HEK293T (cell line): ENCODE measurements at regions not wholly inside any gene's neighbourhood (a gene's known extent, or its start where the extent isn't known, plus 50 kb on each side); places are given as distances from the start of the nearest gene placed in this dataset.

ENCODE experiments used
- CTCF ChIA-PET: fragments of 350-600 bp; formaldehyde crosslinking; extraction: SDS; loops from one replicate; lab custom pipeline; 2021; ENCODE audit warnings: antibody characterized with exemption, inconsistent platforms; lab: Yijun Ruan, JAX
- POLR2A ChIA-PET: fragments of 350-600 bp; formaldehyde crosslinking; extraction: SDS; loops from one replicate; lab custom pipeline; 2020; ENCODE audit warnings: antibody characterized with exemption, inconsistent platforms; lab: Yijun Ruan, JAX
- DNase-seq: peaks from one replicate; pipeline ENCODE4 v3.0.0; 2012; ENCODE audit warnings: mixed read lengths; ENCODE audit errors: extremely low spot score
- ARNT ChIP-seq: fragments of 450-650 bp; IDR thresholded peaks from 2 replicates; pipeline ENCODE4 v1.6.1; 2017; ENCODE audit warnings: mild to moderate bottlenecking
- BHLHE40 ChIP-seq: fragments of 450-650 bp; IDR thresholded peaks from 2 replicates; pipeline ENCODE4 v1.6.1; 2016; ENCODE audit warnings: mild to moderate bottlenecking, moderate library complexity, borderline replicate concordance
- CTBP1 ChIP-seq: fragments of 450-650 bp; IDR thresholded peaks from 2 replicates; pipeline ENCODE4 v1.6.1; 2016; ENCODE audit warnings: borderline replicate concordance
- ELF4 ChIP-seq: fragments of 450-650 bp; IDR thresholded peaks from 2 replicates; pipeline ENCODE4 v1.6.1; 2017; ENCODE audit warnings: antibody characterized with exemption
- FOXA1 ChIP-seq: fragments of 450-650 bp; IDR thresholded peaks from 2 replicates; pipeline ENCODE4 v1.6.1; 2016; ENCODE audit warnings: mild to moderate bottlenecking
- FOXK2 ChIP-seq: fragments of 450-650 bp; IDR thresholded peaks from 2 replicates; pipeline ENCODE4 v1.6.1; 2016; ENCODE audit warnings: mild to moderate bottlenecking
- FOXM1 ChIP-seq: fragments of 450-650 bp; IDR thresholded peaks from 2 replicates; pipeline ENCODE4 v1.6.1; 2017; ENCODE audit warnings: mild to moderate bottlenecking, borderline replicate concordance
- HDGF ChIP-seq: fragments of 450-650 bp; IDR thresholded peaks from 2 replicates; pipeline ENCODE4 v1.6.1; 2017; ENCODE audit warnings: antibody characterized with exemption, borderline replicate concordance
- L3MBTL2 ChIP-seq: fragments of 450-650 bp; conservative IDR thresholded peaks from 2 replicates; pipeline ENCODE4 v1.6.1; 2016; ENCODE audit warnings: mild to moderate bottlenecking
- LEF1 ChIP-seq: fragments of 450-650 bp; IDR thresholded peaks from 2 replicates; pipeline ENCODE4 v1.6.1; 2017; ENCODE audit warnings: mild to moderate bottlenecking, borderline replicate concordance
- NFRKB ChIP-seq: fragments of 450-650 bp; IDR thresholded peaks from 2 replicates; pipeline ENCODE4 v1.6.1; 2016; ENCODE audit warnings: mild to moderate bottlenecking, moderate library complexity
- PKNOX1 ChIP-seq: fragments of 450-650 bp; IDR thresholded peaks from 2 replicates; pipeline ENCODE4 v1.6.1; 2016
- SP1 ChIP-seq: fragments of 450-650 bp; IDR thresholded peaks from 2 replicates; pipeline ENCODE4 v1.6.1; 2017
- SUZ12 ChIP-seq: fragments of 450-650 bp; IDR thresholded peaks from 2 replicates; pipeline ENCODE4 v1.6.1; 2016; ENCODE audit warnings: mild to moderate bottlenecking
- TARDBP ChIP-seq: fragments of 450-650 bp; IDR thresholded peaks from 2 replicates; pipeline ENCODE4 v1.6.1; 2016
- ZNF384 ChIP-seq: fragments of 450-650 bp; IDR thresholded peaks from 2 replicates; pipeline ENCODE4 v1.6.1; 2016

DNA sequence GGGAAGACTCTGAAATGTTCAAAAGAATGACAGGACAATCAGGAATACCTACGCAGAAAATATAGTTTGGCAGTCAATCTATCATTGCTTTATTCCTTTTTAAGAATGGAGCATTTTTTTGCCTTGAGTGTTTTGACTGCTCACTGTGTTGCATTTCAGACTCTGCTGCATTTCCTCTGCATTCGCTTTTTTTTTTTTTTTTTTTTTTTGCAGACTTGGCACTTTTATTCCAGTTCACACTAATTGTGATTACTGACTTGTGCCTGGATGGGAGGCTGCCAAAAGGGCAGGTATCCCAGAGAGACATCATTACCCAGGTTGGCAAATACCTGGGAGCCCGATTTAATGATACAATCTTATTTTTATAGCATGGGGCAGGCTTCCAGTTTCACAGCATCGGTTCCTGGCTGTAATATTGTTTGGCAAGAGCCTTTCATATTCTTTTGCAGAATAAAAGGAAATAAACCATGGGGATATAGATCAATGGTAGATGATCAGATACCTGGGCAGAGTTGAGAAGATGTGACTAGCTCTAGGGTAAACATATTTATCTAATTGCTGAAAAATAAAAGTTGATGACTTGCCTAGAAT lies 1132.6 kb downstream of the MAT2B start:
- POLR2A ChIA-PET: no interaction called here

GRCh38 chr5:164649266-164649665 lies 1143.8 kb downstream of the MAT2B start:
- no peak for DNase-seq
- CTCF ChIA-PET: no interaction called here
- POLR2A ChIA-PET: no interaction called here
- no peak; the same call in 1 of the 2 replicates for TF ChIP-seq PKNOX1
- TF ChIP-seq ELF4: no peak
- TF ChIP-seq FOXK2: no peak
- TF ChIP-seq L3MBTL2: no peak
- no peak for TF ChIP-seq ZNF384
- TF ChIP-seq HDGF: no peak
- no peak for TF ChIP-seq SP1
- no peak for TF ChIP-seq ARNT
- no peak for TF ChIP-seq FOXM1
- TF ChIP-seq FOXA1: no peak
- no peak for TF ChIP-seq SUZ12
- no peak for TF ChIP-seq NFRKB
- no peak for TF ChIP-seq TARDBP
- TF ChIP-seq BHLHE40: no peak
- no peak for TF ChIP-seq LEF1

More for the DNA sequence above, 1132.6 kb downstream of the MAT2B start:
- CTCF ChIA-PET: interaction anchor here (0.7 kb wide), 1 partner anchor 16 kb away, joined by 3 read pairs; no protein-coding TSS in a partner anchor
- no peak for DNase-seq
- TF ChIP-seq SUZ12 (no peak), ELF4 (no peak), L3MBTL2 (no peak), ARNT (no peak), NFRKB (no peak), HDGF (no peak), CTBP1 (no peak), FOXK2 (no peak), TARDBP (no peak), ZNF384 (no peak), FOXM1 (no peak), FOXA1 (no peak), PKNOX1 (no peak), LEF1 (no peak), BHLHE40 (no peak)

- ChIA-PET POLR2A (no interaction called here), CTCF (no interaction called here)
- TF ChIP-seq BHLHE40 (no peak), LEF1 (no peak), FOXK2 (no peak), ELF4 (no peak), ZNF384 (no peak), HDGF (no peak), CTBP1 (no peak), SP1 (no peak), FOXM1 (no peak), ARNT (no peak), NFRKB (no peak), PKNOX1 (no peak)
- no peak for DNase-seq
Measured at GRCh38 chr5:164650427-164650826, 1145.0 kb downstream of the MAT2B start.

GRCh38 chr5:164651546-164652275 lies 1146.3 kb downstream of the MAT2B start:
- TF ChIP-seq PKNOX1 (no peak), SP1 (no peak), FOXK2 (no peak), LEF1 (no peak), HDGF (no peak), ARNT (no peak), BHLHE40 (no peak), SUZ12 (no peak), TARDBP (no peak), FOXA1 (no peak), CTBP1 (no peak), ELF4 (no peak), FOXM1 (no peak), ZNF384 (no peak), NFRKB (no peak), L3MBTL2 (no peak)
- DNase-seq: no peak
- ChIA-PET POLR2A (no interaction called here), CTCF (no interaction called here)

- TF ChIP-seq LEF1: no peak
- no peak for TF ChIP-seq NFRKB
- TF ChIP-seq HDGF: no peak
- TF ChIP-seq FOXA1: no peak
- no peak for TF ChIP-seq BHLHE40
- no peak for TF ChIP-seq TARDBP
- TF ChIP-seq SP1: no peak
- no peak for TF ChIP-seq ZNF384
- no peak for TF ChIP-seq CTBP1
- TF ChIP-seq L3MBTL2: no peak
- TF ChIP-seq ELF4: no peak
- no peak for TF ChIP-seq FOXM1
- TF ChIP-seq PKNOX1: no peak
- no peak for TF ChIP-seq FOXK2
- TF ChIP-seq ARNT: no peak
- no peak for TF ChIP-seq SUZ12
- ChIA-PET CTCF (no interaction called here), POLR2A (no interaction called here)
- DNase-seq: no peak
Measured at GRCh38 chr5:164652276-164652660, 1146.8 kb downstream of the MAT2B start.
